Natural killer cell (primary cell): ENCODE measurements at regions not wholly inside any gene's neighbourhood (a gene's known extent, or its start where the extent isn't known, plus 50 kb on each side); places are given as distances from the start of the nearest gene placed in this dataset.

Experiments
- ATAC-seq, 3 donors: fragments of 150-1000 bp in 2 of 3; fragments of 200-7000 bp in 1 of 3; cut with Tn5 transposase; 1 replicate in 1 of 3; 2 replicates in 2 of 3; pipeline ENCODE4 v1.10.0; 2021; ENCODE audit warnings: mild to moderate bottlenecking in 2 of 3, moderate library complexity in 2 of 3
- DNase-seq, 2 donors: peaks; one replicate each; pipeline versions ENCODE4 v3.0.0 to v3.0.0-alpha.2; 2013 to 2021; ENCODE audit warnings: mixed read lengths in 1 of 2
- H3K27ac ChIP-seq: one replicate; pipeline ENCODE4 v1.5.1; 2013; ENCODE audit warnings: mild to moderate bottlenecking, low read length
- H3K27me3 ChIP-seq: one replicate; pipeline ENCODE4 v1.6.1; 2013; ENCODE audit warnings: low read length; ENCODE audit not compliant: control insufficient read depth, insufficient read depth
- H3K36me3 ChIP-seq: one replicate; pipeline ENCODE4 v1.6.1; 2013; ENCODE audit warnings: low read length; ENCODE audit not compliant: control insufficient read depth, insufficient read depth
- H3K4me1 ChIP-seq: one replicate; pipeline ENCODE4 v1.6.1; 2013; ENCODE audit warnings: low read length; ENCODE audit not compliant: control insufficient read depth, insufficient read depth
- H3K4me3 ChIP-seq: one replicate; pipeline ENCODE4 v1.5.1; 2013; ENCODE audit warnings: low read length
- H3K9me3 ChIP-seq: one replicate; pipeline ENCODE4 v1.6.1; 2013; ENCODE audit warnings: low read length; ENCODE audit not compliant: control insufficient read depth, insufficient read depth
- H3K27ac Mint-ChIP-seq, 2 donors: one replicate each; pipeline ENCODE4 v1.8.0; 2022; ENCODE audit warnings: mild to moderate bottlenecking in 2 of 2, mixed read lengths in 2 of 2, moderate library complexity in 1 of 2
- H3K27me3 Mint-ChIP-seq, 2 donors: one replicate each; pipeline ENCODE4 v1.8.0; 2022; ENCODE audit warnings: low read depth in 2 of 2, mixed read lengths in 2 of 2
- H3K36me3 Mint-ChIP-seq: one replicate; pipeline ENCODE4 v1.8.0; 2022; ENCODE audit warnings: mixed read lengths
- H3K4me1 Mint-ChIP-seq, 2 donors: one replicate each; pipeline ENCODE4 v1.8.0; 2022; ENCODE audit warnings: mixed read lengths in 2 of 2
- H3K4me3 Mint-ChIP-seq: one replicate; pipeline ENCODE4 v1.8.0; 2022; ENCODE audit warnings: mild to moderate bottlenecking, moderate library complexity, mixed read lengths
- H3K9me3 Mint-ChIP-seq, 2 donors: one replicate each; pipeline ENCODE4 v1.8.0; 2022; ENCODE audit warnings: mixed read lengths in 2 of 2
- CTCF ChIP-seq: fragments of 200-600 bp; IDR thresholded peaks from one replicate; pipeline ENCODE4 v1.8.0; 2022; ENCODE audit warnings: antibody characterized with exemption
- WGBS: methylation state at CpG from one replicate; pipeline ENCODE4 v1.1.7; 2013; ENCODE audit warnings: missing lambda C conversion rate; ENCODE audit not compliant: insufficient coverage; 5-methylcytosine and 5-hydroxymethylcytosine counted together
- intact Hi-C: fragments of 100-400 bp; cut with micrococcal nuclease; formaldehyde crosslinking; loops from one replicate; pipeline ENCODE4 v1.14.2; 2022

GRCh38 chr16:27613238-27613791, 63.4 kb downstream of the KATNIP start:
- Mint-ChIP-seq H3K27ac (no peak overlapping the region), H3K9me3 (no peaks in the 10 kb centered on the region), H3K4me3 (no peak overlapping the region), H3K4me1 (no peaks in the 10 kb centered on the region), H3K36me3 (no peaks in the 10 kb centered on the region), H3K27me3 (no peaks in the 10 kb centered on the region)
- no peak overlapping the region for H3K27ac ChIP-seq
- DNase-seq (no peak), ATAC-seq (no peak)
- 95% methylated on average over 7 of the region's 8 CpGs for WGBS
- no peaks in the 10 kb centered on the region for H3K4me1 ChIP-seq
- no peaks in the 10 kb centered on the region for H3K9me3 ChIP-seq
- H3K4me3 ChIP-seq: no peak overlapping the region
- H3K36me3 ChIP-seq: no peaks in the 10 kb centered on the region
- no peak for TF ChIP-seq CTCF
- intact Hi-C loops: no loop called here
- H3K27me3 ChIP-seq: no peaks in the 10 kb centered on the region

- intact Hi-C loops: no loop called here
- Histone ChIP-seq H3K36me3 (no peaks in the 10 kb centered on the region), H3K4me1 (no peaks in the 10 kb centered on the region), H3K9me3 (no peaks in the 10 kb centered on the region), H3K27me3 (no peaks in the 10 kb centered on the region), H3K27ac (no peak overlapping the region), H3K4me3 (no peak overlapping the region)
- no peaks in the 10 kb centered on the region for H3K36me3 Mint-ChIP-seq
- no peak overlapping the region for H3K4me3 Mint-ChIP-seq
- no peak for DNase-seq
- 92% methylated on average over 3 of the region's 4 CpGs for WGBS
- no peak for TF ChIP-seq CTCF
- H3K9me3 Mint-ChIP-seq: no peaks in the 10 kb centered on the region
- no peak for ATAC-seq
- no peaks in the 10 kb centered on the region for H3K27me3 Mint-ChIP-seq
- H3K27ac Mint-ChIP-seq: no peak overlapping the region
- no peaks in the 10 kb centered on the region for H3K4me1 Mint-ChIP-seq
These were observed 67.7 kb downstream of the KATNIP start for GRCh38 chr16:27617665-27618064.

- intact Hi-C loops: no loop called here
- no peak overlapping the region for H3K27ac ChIP-seq
- Mint-ChIP-seq H3K27me3 (no peaks in the 10 kb centered on the region), H3K4me1 (no peaks in the 10 kb centered on the region), H3K36me3 (no peaks in the 10 kb centered on the region), H3K9me3 (no peaks in the 10 kb centered on the region), H3K27ac (no peak overlapping the region), H3K4me3 (no peak overlapping the region)
- H3K4me1 ChIP-seq: no peaks in the 10 kb centered on the region
- no peaks in the 10 kb centered on the region for H3K27me3 ChIP-seq
- DNase-seq (no peak), ATAC-seq (no peak)
- no peaks in the 10 kb centered on the region for H3K36me3 ChIP-seq
- H3K4me3 ChIP-seq: no peak overlapping the region
- no peak for TF ChIP-seq CTCF
- 97% methylated on average over 15 of the region's 15 CpGs for WGBS
- H3K9me3 ChIP-seq: no peaks in the 10 kb centered on the region
These were observed 68.2 kb downstream of the KATNIP start for GRCh38 chr16:27618165-27618564.

GRCh38 chr16:27618606-27619327, 68.8 kb downstream of the KATNIP start:
- H3K36me3 Mint-ChIP-seq: no peaks in the 10 kb centered on the region

More at GRCh38 chr16:27618606-27619327, 68.8 kb downstream of the KATNIP start:
- no peaks in the 10 kb centered on the region for H3K4me1 Mint-ChIP-seq
- H3K27me3 ChIP-seq: no peaks in the 10 kb centered on the region
- no peak overlapping the region for H3K4me3 ChIP-seq
- H3K27ac Mint-ChIP-seq: no peak overlapping the region
- intact Hi-C loops: no loop called here
- no peak for DNase-seq
- H3K36me3 ChIP-seq: no peaks in the 10 kb centered on the region
- no peak for TF ChIP-seq CTCF
- no peaks in the 10 kb centered on the region for H3K4me1 ChIP-seq
- no peak overlapping the region for H3K27ac ChIP-seq
- H3K9me3 ChIP-seq: no peaks in the 10 kb centered on the region
- no peak for ATAC-seq
- H3K4me3 Mint-ChIP-seq: no peak overlapping the region
- no peaks in the 10 kb centered on the region for H3K9me3 Mint-ChIP-seq
- WGBS: 97% methylated on average over 7 of the region's 7 CpGs
- H3K27me3 Mint-ChIP-seq: no peaks in the 10 kb centered on the region
